ENCODE measurements at regions not wholly inside any gene's neighbourhood (a gene's known extent, or its start where the extent isn't known, plus 50 kb on each side); places are given as distances from the start of the nearest gene placed in this dataset.
A peak's percentile ranks its signal among the peaks of the same experiment; 100 is the strongest.

DNA sequence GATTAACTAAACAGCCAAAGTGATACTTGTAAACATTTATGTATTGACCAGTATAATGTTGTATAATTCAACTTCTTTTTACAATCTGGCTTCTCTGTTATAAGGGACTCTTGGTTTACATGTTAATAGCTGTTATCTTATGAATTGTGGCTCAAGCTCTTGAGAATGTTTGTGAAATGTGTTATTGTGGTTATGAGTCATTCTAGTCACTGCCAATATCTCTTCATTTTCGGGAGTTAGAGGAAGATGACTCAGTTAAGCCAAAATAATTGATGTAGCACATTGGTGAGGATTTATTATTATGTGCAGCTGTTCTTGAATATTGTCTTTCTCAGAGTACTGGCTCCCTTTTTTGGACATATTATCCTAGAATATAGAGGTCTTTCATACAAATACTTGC is 655.2 kb upstream of the RIOK2 start:
- TF ChIP-seq JUND (IDR thresholded peaks at IDR 0.05; ENCODE audit: low read depth), result no peak
- no peak for DNase-seq (ENCODE audit: low read depth in 1 of 2, low spot score in 1 of 2)
- in situ Hi-C loops (cut with HindIII; ENCODE audit: low pct_unique_long_range_greater_than_20kb, low sequenced_read_pairs), result no loop called here

GRCh38 chr5:97839341-97840086 is 656.5 kb upstream of the RIOK2 start:
- in situ Hi-C loops (cut with HindIII; ENCODE audit: low pct_unique_long_range_greater_than_20kb, low sequenced_read_pairs), result no loop called here
- no peak for TF ChIP-seq JUND (IDR thresholded peaks at IDR 0.05; ENCODE audit: low read depth)
- DNase-seq (ENCODE audit: low read depth in 1 of 2, low spot score in 1 of 2), result no peak

DNA sequence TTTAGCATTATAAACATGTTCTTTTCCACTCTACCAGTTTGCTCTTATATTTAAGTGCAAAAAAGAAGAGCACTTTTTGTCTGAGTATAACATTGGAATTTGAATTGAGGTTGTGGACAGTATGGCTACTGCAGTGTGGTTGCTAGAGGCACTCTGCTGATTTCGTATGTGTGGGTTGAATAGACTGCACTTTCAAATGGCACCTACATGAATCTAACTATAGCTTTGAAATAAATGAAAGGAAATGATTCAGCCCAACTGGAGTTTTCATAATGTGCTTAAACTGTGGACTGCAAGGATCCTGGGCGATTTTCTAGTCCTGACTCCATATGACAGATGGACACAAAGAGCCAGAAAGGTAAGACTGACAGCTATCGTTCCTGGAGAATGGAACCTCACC is 657.6 kb upstream of the RIOK2 start:
- in situ Hi-C loops (cut with HindIII; ENCODE audit: low pct_unique_long_range_greater_than_20kb, low sequenced_read_pairs), result no loop called here
- TF ChIP-seq JUND (IDR thresholded peaks at IDR 0.05; ENCODE audit: low read depth), result no peak
- no peak for DNase-seq (ENCODE audit: low read depth in 1 of 2, low spot score in 1 of 2)

DNA sequence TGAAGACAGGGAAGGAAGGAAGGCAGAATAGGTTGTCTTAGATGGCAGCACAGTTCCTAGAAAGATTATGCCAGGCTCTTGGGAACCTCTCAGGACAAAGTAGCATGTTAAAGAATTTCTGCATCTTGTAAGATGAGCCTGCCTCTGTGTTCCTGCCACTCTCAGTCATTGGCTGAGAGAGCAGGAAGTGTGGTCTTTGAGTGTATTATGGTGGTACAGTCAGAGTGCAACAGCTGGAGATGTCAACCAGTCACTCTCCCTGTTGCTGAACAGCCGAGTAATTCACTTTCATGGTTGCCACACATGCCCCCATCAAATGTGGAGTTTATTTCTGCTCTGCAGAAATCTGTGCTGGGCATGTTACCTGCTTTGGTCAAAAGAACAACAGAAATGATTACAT is 659.6 kb upstream of the RIOK2 start:
- no peak for TF ChIP-seq JUND (IDR thresholded peaks at IDR 0.05; ENCODE audit: low read depth)

DNA sequence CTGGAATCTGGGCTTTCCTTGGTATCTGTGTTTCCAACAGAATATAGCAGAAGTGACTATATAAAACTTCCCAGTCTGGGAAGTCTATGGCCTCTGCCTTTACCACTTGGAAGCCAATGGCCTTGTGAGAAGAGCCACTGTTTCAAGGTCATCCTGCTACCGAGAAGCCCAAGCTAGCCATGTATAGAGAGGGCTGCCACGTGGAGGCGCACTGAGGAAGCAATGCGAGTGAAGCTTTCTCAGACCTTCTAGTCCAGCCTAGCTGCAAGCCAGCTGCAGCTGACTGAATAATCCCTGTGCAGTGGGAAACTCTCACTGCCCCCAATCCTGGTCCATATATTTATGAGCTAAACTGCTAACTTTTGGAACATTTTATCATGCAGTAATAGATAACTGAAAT is 661.8 kb upstream of the RIOK2 start:
- no peak for TF ChIP-seq JUND (IDR thresholded peaks at IDR 0.05; ENCODE audit: low read depth)
- in situ Hi-C loops (cut with HindIII; ENCODE audit: low pct_unique_long_range_greater_than_20kb, low sequenced_read_pairs), result no loop called here
- peak in 1 of 2 experiments; percentile 67 for DNase-seq (ENCODE audit: low read depth in 1 of 2, low spot score in 1 of 2)

More for the DNA sequence above, 659.6 kb upstream of the RIOK2 start:
- no peak for DNase-seq (ENCODE audit: low read depth in 1 of 2, low spot score in 1 of 2)
- in situ Hi-C loops (cut with HindIII; ENCODE audit: low pct_unique_long_range_greater_than_20kb, low sequenced_read_pairs), result no loop called here

- in situ Hi-C loops (cut with HindIII; ENCODE audit: low pct_unique_long_range_greater_than_20kb, low sequenced_read_pairs), result no loop called here
- DNase-seq (ENCODE audit: low read depth in 1 of 2, low spot score in 1 of 2), result no peak
- TF ChIP-seq JUND (IDR thresholded peaks at IDR 0.05; ENCODE audit: low read depth), result no peak
Measured at GRCh38 chr5:97846643-97847042, 663.6 kb upstream of the RIOK2 start.

DNA sequence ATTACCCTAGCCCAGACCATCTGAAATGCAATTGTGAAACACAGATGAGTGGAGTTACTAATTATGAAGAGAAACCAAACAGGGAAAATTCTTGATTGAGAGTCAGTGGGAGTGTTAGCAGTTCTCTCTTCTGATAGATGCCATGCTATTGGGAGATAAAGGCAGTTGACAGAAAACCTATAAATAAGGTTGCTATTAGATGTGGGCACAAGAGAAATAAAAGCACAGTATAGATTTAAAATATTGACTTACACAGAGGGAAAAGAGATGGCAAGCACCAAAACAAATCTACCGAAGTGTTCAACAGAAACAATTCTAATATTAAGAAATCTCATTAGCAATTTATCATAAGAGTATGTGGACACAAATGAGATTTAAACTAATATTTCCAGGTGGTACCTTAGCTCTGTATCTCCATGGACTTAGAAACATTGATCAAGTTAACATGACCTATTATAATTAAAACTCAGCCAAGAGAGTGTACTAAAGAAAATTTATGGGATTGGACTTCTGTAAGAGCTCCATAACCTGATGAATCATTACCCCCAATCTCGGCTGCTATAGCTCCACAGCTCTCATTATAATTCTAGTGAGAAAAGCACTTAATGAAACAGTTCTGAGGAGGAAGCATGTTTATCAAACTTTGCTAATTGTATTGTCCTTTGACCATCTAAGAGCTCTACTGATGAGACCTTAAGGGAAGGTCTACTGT is 665.0 kb upstream of the RIOK2 start:
- no peak for DNase-seq (ENCODE audit: low read depth in 1 of 2, low spot score in 1 of 2)
- in situ Hi-C loops (cut with HindIII; ENCODE audit: low pct_unique_long_range_greater_than_20kb, low sequenced_read_pairs), result no loop called here
- TF ChIP-seq JUND (IDR thresholded peaks at IDR 0.05; ENCODE audit: low read depth), result no peak

- peak in 1 of 2 experiments; percentile 25 for DNase-seq (ENCODE audit: low read depth in 1 of 2, low spot score in 1 of 2)
- in situ Hi-C loops (cut with HindIII; ENCODE audit: low pct_unique_long_range_greater_than_20kb, low sequenced_read_pairs), result no loop called here
- no peak for TF ChIP-seq JUND (IDR thresholded peaks at IDR 0.05; ENCODE audit: low read depth)
Measured at GRCh38 chr5:97851036-97851435, 668.0 kb upstream of the RIOK2 start.

- DNase-seq (ENCODE audit: low read depth in 1 of 2, low spot score in 1 of 2), result no peak
- TF ChIP-seq JUND (IDR thresholded peaks at IDR 0.05; ENCODE audit: low read depth), result no peak
- in situ Hi-C loops (cut with HindIII; ENCODE audit: low pct_unique_long_range_greater_than_20kb, low sequenced_read_pairs), result no loop called here
Measured at GRCh38 chr5:97854871-97855762, 672.1 kb upstream of the RIOK2 start.

- in situ Hi-C loops (cut with HindIII; ENCODE audit: low pct_unique_long_range_greater_than_20kb, low sequenced_read_pairs), result no loop called here
- no peak for DNase-seq (ENCODE audit: low read depth in 1 of 2, low spot score in 1 of 2)
- no peak for TF ChIP-seq JUND (IDR thresholded peaks at IDR 0.05; ENCODE audit: low read depth)
Measured at GRCh38 chr5:97874491-97874890, 691.4 kb upstream of the RIOK2 start.

- no peak for DNase-seq (ENCODE audit: low read depth in 1 of 2, low spot score in 1 of 2)
- TF ChIP-seq JUND (IDR thresholded peaks at IDR 0.05; ENCODE audit: low read depth), result no peak
- in situ Hi-C loops (cut with HindIII; ENCODE audit: low pct_unique_long_range_greater_than_20kb, low sequenced_read_pairs), result no loop called here
Measured at GRCh38 chr5:97876272-97876671, 693.2 kb upstream of the RIOK2 start.

DNA sequence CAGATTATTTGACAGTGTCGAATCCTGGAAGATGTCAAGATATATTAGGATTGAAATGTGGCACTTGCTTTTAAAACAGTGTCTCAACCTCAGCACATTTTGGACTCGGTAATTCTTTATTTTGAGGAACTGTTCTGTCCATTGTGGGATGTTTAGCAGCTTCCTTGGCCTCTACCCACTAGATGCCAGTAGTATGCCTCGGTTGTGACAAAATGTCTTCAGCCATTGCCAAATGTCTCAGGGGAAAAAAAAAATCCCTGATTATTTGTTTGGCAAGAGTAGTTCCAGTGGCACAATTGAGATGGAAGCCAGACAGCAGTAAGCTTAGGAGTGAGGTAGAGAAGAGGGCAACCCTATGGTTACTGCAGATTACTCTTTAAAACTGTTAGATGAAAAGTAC is 694.5 kb upstream of the RIOK2 start:
- DNase-seq (ENCODE audit: low read depth in 1 of 2, low spot score in 1 of 2), result peak in 1 of 2 experiments; percentile 35
- no peak for TF ChIP-seq JUND (IDR thresholded peaks at IDR 0.05; ENCODE audit: low read depth)
- in situ Hi-C loops (cut with HindIII; ENCODE audit: low pct_unique_long_range_greater_than_20kb, low sequenced_read_pairs), result no loop called here

DNA sequence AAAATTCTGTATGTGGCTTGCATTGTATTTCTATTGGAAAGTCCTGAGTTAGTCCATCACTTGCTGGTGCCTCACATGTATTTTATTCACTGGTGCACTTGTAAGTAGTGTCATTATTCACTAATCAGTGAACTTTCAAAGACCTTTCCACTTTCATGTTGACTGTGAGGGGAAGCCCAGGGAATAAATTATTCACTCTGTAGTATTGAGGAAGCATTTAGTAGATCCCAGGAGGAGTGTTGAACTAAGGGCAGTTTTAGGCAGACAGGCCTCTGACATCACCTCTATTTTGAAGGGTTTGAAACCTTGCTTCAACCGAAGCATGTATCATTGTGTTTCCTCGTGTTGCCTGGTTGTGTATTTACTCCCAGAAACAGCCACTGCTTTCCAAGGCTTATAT is 705.4 kb upstream of the RIOK2 start:
- no peak for DNase-seq (ENCODE audit: low read depth in 1 of 2, low spot score in 1 of 2)
- in situ Hi-C loops (cut with HindIII; ENCODE audit: low pct_unique_long_range_greater_than_20kb, low sequenced_read_pairs), result no loop called here
- TF ChIP-seq JUND (IDR thresholded peaks at IDR 0.05; ENCODE audit: low read depth), result no peak

Data from T47D (cell line).